Effector CD4-positive, alpha-beta T cell (primary cell): ENCODE measurements at regions not wholly inside any gene's neighbourhood (a gene's known extent, or its start where the extent isn't known, plus 50 kb on each side); places are given as distances from the start of the nearest gene placed in this dataset.

Source experiments
- DNase-seq: peaks from one replicate; pipeline ENCODE4 v3.0.0-alpha.2; 2020

- DNase-seq = no peak
Observed at GRCh38 chr7:16978358-16979244, 96.8 kb upstream of the AGR3 start.

GRCh38 chr7:16980539-16980938, 98.8 kb upstream of the AGR3 start:
- DNase-seq = no peak

DNA sequence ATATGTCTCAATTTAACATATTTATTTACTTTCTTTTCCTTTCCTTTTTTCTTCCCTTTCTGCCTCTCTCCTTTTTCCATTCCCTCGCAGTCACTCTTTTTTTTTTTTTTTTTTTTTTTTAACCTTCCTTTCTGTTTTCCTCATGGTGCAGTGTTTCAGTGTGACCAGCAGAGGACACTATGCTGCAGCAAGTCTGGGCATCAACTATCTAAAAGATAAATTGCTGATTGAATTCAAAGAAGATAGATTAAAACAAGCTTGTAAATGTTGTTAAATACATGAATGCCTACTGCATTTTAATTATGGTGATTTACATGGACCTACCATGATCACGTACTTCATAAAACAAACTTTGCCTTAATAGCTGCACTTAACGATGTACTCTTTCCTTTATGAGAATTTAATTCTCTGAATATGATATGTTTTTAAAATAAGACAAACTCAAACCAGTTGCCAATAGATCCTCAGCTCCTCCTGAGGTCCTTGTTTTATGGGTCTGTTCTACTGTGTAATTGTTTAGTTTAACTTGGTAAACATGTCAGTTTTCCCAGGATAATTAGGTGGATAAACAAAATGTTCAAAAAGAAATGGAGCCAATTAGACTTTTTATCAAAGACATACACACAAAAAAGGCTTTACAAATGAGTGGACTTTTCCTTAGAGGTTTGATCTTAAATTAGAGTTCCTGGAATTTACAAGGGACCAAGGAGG, 101.0 kb upstream of the AGR3 start:
- peak; percentile 2 for DNase-seq

GRCh38 chr7:16984375-16984774, 102.6 kb upstream of the AGR3 start:
- DNase-seq = no peak

GRCh38 chr7:16985621-16986020, 103.8 kb upstream of the AGR3 start:
- no peak for DNase-seq

DNA sequence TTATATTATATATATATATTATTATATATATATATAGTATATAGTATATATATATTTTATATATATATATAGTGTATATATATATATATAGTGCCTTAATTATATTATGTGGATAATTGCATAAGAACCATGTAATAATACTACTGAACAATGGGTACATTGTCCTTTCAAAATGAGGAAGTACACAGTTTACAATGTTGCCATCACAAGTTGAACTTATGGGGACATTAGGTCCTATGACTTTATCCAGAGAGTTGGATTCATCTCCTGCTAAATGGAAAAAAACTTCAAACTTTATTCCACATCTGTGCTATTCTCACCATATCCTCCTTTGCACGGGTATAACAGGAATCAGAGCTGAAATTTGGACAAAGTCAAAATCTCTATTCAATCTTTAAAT, 105.0 kb upstream of the AGR3 start:
- DNase-seq = no peak

DNA sequence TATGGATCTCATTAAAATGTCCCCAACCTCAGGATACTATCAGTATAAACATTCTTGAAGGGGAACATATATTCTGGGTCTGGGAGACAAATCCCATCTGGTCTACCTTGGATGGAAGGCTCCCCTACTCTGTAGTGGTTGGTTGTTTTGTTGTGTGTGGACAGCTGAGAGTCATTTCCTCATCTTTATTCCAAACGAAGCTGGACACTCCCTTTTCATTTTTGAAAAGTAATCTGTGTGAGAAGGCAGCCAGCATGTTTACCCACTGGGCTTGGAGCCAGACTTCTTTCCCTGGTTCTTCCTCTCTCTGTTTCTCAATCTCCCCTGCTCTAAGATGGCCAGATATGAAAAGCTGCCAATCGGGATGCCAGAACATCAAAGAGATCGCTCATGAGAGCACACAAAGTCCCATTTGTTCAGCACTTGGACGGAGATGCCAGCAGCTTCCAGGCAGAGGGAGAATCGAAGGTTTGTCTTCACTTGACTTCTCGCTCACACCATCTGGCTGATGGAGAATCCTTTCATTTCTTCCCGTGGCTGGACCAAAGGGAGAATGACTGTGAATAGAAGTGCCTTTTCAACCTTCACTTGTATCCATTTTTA, 108.1 kb upstream of the AGR3 start:
- DNase-seq = no peak

- no peak for DNase-seq
Observed at GRCh38 chr7:16991551-16991950, 109.8 kb upstream of the AGR3 start.

DNA sequence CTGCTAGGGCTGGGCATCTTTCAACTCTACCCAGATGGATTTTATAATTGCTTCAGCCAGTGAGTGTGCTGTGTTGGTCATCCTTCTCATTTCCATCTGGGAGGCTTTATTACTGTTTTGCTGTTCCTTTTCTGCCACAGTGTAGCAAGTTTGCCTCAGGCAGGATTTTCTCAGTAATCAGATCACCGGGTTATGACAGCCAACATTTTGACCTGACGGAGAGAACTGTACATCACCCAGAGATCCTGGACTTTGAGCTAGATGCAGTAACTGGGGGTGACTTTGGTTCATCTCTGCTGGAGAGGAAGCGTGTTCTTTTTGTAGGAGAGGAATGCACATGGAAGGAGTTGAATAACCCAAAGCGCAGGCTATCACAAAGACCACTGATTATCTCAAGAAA, 111.8 kb upstream of the AGR3 start:
- DNase-seq = no peak

- DNase-seq = no peak
Observed at GRCh38 chr7:16998481-16999051, 116.8 kb upstream of the AGR3 start.

DNA sequence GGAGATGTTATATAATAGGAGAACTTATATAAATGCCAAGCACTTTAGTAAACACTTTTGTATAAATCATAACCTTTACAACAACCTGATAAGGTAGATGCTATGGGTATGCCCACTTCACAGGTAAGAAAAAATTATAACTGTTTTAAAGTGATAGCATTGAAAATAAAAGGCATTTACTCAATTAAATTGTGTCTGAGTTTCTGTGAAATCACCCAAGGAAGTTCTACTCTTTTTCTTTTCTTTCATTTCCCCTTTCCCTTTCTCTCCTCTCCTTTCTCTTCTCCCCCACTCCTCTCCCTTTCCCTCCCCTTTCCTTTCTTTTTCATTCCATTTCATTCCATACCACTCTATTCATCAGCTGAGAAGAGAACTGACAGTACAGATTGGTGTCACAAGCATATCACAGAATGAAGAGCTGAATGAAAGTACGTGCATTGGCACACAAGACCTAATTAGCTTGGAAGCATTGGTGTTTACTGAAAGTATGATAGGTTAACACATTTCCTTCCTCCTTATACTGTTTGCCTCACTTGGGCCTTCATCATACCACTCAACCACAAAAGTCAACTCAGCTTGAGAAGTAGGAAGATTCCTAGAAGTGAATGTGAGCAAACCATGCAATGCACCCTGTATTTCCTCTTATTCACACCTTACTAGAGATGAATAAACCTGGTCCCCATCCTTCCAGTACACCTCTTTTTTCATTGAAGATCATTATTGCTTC, 117.9 kb upstream of the AGR3 start:
- DNase-seq = no peak

- no peak for DNase-seq
Observed at GRCh38 chr7:17005271-17005670, 123.5 kb upstream of the AGR3 start.

- DNase-seq = no peak
Observed at GRCh38 chr7:17007841-17008240, 126.1 kb upstream of the AGR3 start.

DNA sequence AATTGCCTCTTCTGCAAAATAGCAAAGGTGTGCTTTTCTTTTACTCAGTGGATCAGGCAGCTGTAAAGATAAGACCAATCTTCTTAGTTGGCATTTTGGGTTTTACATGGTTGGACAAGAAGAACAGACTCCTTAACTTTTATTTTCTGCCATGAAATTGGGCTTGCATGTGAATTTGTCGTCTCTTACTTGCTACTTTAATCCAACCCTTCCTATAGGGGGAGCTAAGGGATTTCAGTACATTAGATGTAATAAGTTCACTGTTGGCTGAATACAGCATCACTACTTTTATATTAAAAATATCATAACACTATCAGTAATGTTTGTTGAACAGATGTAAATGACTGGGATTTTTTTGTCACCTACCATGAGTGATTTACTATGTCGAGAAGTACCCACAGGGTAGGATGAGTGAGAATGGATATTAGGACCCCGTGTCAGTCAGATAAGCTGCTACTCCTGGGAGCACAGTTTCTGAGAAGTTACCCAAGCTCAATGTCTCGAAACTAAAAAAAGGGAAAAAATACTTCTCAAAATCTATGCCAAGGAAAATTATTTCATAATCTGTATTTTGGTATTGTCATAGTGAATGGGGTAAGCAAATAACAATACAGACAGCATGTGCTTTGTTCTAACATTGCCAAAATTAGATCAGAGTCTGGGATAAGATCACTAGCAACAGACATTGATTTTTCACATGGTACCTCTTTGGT, 127.4 kb upstream of the AGR3 start:
- no peak for DNase-seq

DNA sequence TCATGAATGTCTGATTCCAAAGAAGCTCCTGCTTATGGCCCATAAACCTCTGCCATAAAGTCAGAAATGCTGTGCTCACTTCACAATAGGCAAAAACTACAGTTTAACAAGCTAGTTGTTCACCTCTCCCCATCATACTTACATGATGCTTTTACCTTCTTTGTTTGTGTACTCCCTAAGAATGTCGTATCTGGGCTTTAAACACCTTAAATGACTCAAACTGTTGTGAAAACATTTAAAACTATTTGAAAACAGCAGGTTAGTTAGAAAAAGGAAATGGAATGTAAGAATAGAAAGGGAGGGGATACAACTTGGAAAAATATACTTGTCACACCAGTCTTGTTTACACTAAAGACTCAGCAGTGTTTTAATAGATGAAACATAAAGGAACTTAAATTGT, 128.2 kb upstream of the AGR3 start:
- DNase-seq = no peak

DNA sequence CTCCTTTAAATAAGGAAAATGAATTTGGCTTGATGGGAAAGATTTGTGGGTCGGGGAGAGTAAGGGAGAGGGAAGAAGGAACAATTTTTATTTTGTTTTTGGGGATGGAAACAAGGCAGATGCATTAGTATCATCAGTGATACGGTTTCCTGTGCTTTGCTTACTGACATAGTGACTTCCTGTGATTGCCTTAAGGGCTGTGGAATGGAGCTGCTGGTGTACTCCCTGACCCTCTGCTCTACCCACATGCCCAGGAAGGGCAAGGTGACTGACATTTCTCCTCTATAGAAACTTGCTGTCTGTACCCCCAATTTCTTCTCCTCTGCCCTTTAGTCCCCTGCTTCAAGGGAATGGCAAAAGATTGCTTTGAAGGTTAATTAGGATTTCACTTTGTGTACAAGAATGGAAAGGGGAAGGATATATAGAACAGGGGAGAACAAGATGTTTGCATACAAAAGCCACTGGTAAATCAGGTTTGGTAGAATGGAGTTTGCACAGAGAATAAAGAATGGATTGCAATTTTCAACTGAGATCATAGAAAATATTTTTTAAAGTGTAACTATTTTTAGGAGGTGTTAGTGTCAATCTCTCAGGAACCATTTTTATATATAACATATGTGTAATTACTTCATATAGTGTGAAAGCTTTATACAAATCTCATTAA, 129.0 kb upstream of the AGR3 start:
- DNase-seq = no peak

DNA sequence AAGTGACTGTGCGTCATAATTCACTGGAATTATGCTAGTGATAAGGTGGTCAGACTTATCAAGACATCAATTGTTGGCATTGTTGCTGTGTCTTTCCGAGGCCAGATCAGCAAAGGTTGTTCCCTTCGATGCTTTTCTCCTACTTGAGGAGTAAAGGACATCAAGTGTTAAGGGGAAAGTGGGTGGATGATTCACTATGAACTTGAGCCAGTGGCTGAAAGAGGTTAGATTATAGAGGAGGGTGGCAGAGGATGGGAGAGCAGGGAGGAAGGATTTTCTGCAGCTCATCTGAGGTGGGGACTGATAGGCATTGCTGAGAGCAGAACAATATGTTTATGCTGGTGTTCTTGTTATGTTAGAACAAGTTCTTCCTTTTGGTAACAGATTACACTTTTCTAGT, 131.4 kb upstream of the AGR3 start:
- DNase-seq = no peak

GRCh38 chr7:17014686-17015085, 132.9 kb upstream of the AGR3 start:
- no peak for DNase-seq

GRCh38 chr7:17015598-17016031, 133.8 kb upstream of the AGR3 start:
- no peak for DNase-seq

DNA sequence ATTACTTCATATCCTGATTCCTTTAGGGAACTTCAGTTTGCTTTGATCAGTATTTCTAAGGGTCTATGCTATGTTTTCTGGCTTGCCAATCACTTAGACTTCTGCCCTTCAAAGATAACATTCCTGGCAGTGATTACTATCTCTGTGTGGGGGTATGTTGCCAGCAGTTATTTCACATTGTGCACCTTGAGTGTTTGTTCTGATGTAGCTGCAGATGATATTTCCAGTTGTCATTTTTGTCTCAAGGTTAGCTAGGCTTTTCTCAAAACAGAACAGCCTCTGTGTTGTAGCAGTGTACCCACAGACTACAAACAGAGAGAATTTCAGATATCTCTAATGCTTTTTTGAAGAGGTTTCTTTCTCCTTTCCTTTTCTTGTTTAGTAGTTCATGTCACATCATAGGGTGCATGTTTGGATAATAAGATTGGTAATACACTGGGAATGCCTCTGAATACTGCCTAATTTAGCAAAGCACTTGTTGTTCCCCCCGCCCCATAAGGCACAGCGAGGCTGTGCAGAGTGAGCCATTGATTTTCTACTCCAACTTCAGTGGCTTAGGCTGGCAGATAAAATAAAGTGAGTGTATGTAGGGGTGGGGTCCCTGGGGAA, 134.7 kb upstream of the AGR3 start:
- no peak for DNase-seq

- no peak for DNase-seq
Observed at GRCh38 chr7:17019106-17019505, 137.3 kb upstream of the AGR3 start.
